HG02852 (cell line): ENCODE measurements at regions not wholly inside any gene's neighbourhood (a gene's known extent, or its start where the extent isn't known, plus 50 kb on each side); places are given as distances from the start of the nearest gene placed in this dataset.
A peak's percentile ranks its signal among the peaks of the same experiment; 100 is the strongest.
"Not testable (repeated sequence)": the region's sequence is repeated elsewhere in the genome, so short reads cannot be mapped to it uniquely, and the experiment has no call there.

ENCODE experiments used
- ATAC-seq: cut with Tn5 transposase; IDR thresholded peaks from one replicate; pipeline ENCODE4 v1.9.1; 2021; ENCODE audit warnings: mild to moderate bottlenecking, moderate library complexity; ENCODE audit not compliant: unreplicated experiment

- not testable (repeated sequence) for ATAC-seq
Measured at GRCh38 chr15:88965097-88965496, 51.9 kb upstream of the MFGE8 start.

GRCh38 chr15:88970232-88970631, 57.1 kb upstream of the MFGE8 start:
- no peak for ATAC-seq

GRCh38 chr15:88974392-88974791, 61.2 kb upstream of the MFGE8 start:
- ATAC-seq = no peak

- ATAC-seq = no peak
Measured at GRCh38 chr15:88975891-88976290, 62.7 kb upstream of the MFGE8 start.

GRCh38 chr15:88976656-88977055, 63.5 kb upstream of the MFGE8 start:
- ATAC-seq = no peak

- ATAC-seq = no peak
Measured at GRCh38 chr15:88979674-88980073, 66.5 kb upstream of the MFGE8 start.

- ATAC-seq = no peak
Measured at GRCh38 chr15:88980498-88980897, 67.3 kb upstream of the MFGE8 start.

GRCh38 chr15:88981244-88982215, 68.4 kb upstream of the MFGE8 start:
- no peak for ATAC-seq

GRCh38 chr15:88982304-88982945, 69.2 kb upstream of the MFGE8 start:
- peak; percentile 98 for ATAC-seq

- ATAC-seq = no peak
Measured at GRCh38 chr15:88982946-88983342, 69.8 kb upstream of the MFGE8 start.

GRCh38 chr15:88983861-88984429, 70.8 kb upstream of the MFGE8 start:
- ATAC-seq = no peak

- no peak for ATAC-seq
Measured at GRCh38 chr15:88985547-88986393, 72.6 kb upstream of the MFGE8 start.

GRCh38 chr15:88986949-88987590, 73.9 kb upstream of the MFGE8 start:
- no peak for ATAC-seq

- no peak for ATAC-seq
Measured at GRCh38 chr15:88987591-88987933, 74.4 kb upstream of the MFGE8 start.

GRCh38 chr15:88987934-88988671, 74.9 kb upstream of the MFGE8 start:
- ATAC-seq = no peak

- ATAC-seq = no peak
Measured at GRCh38 chr15:88989578-88989977, 76.4 kb upstream of the MFGE8 start.

GRCh38 chr15:88990185-88990679, 77.1 kb upstream of the MFGE8 start:
- ATAC-seq = no peak

- no peak for ATAC-seq
Measured at GRCh38 chr15:88992216-88992615, 79.0 kb upstream of the MFGE8 start.

GRCh38 chr15:88992912-88993376, 79.8 kb upstream of the MFGE8 start:
- no peak for ATAC-seq

- no peak for ATAC-seq
Measured at GRCh38 chr15:88993662-88994061, 80.5 kb upstream of the MFGE8 start.
